GM10266 (cell line): ENCODE measurements at regions not wholly inside any gene's neighbourhood (a gene's known extent, or its start where the extent isn't known, plus 50 kb on each side); places are given as distances from the start of the nearest gene placed in this dataset.

ENCODE experiments used
- DNase-seq: peaks from one replicate; pipeline ENCODE4 v3.0.0; 2012; ENCODE audit errors: extremely low spot score
- TF ChIP-seq, protein P1 (sequence below): IDR thresholded peaks from 2 replicates; pipeline ENCODE4 v1.5.1; 2012; ENCODE audit warnings: mild to moderate bottlenecking, low read depth; ENCODE audit not compliant: control insufficient read depth, insufficient read depth; ENCODE audit errors: missing control alignments

- no peak for DNase-seq
- TF ChIP-seq, protein P1, sequence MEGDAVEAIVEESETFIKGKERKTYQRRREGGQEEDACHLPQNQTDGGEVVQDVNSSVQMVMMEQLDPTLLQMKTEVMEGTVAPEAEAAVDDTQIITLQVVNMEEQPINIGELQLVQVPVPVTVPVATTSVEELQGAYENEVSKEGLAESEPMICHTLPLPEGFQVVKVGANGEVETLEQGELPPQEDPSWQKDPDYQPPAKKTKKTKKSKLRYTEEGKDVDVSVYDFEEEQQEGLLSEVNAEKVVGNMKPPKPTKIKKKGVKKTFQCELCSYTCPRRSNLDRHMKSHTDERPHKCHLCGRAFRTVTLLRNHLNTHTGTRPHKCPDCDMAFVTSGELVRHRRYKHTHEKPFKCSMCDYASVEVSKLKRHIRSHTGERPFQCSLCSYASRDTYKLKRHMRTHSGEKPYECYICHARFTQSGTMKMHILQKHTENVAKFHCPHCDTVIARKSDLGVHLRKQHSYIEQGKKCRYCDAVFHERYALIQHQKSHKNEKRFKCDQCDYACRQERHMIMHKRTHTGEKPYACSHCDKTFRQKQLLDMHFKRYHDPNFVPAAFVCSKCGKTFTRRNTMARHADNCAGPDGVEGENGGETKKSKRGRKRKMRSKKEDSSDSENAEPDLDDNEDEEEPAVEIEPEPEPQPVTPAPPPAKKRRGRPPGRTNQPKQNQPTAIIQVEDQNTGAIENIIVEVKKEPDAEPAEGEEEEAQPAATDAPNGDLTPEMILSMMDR: no peak
These were observed 112.4 kb upstream of the DDX18 start for GRCh38 chr2:117702098-117702497.

- TF ChIP-seq, protein P1: no peak
- no peak for DNase-seq
These were observed 110.6 kb upstream of the DDX18 start for GRCh38 chr2:117703858-117704257.

- TF ChIP-seq, protein P1: no peak
- DNase-seq: no peak
These were observed 109.7 kb upstream of the DDX18 start for GRCh38 chr2:117704818-117705217.

DNA sequence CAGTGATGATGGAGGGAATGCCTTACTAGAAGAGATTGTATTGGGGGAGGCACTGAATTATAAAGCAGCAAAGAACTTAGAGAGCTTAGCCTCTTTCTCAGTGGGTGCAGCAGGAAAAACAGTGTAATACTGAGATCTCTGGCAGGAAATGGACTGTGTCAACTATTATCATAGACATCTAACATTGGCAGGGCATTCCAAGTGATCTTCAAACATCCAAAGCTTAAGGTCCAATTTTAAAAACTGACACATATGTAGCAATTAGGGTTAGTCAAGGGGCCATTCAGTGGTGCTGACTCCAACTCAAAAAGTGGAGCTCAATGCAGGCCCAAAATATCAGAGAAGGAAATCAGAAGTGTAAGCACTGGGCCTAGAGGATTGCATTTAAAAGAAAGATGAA is 106.6 kb upstream of the DDX18 start:
- TF ChIP-seq, protein P1: no peak
- no peak for DNase-seq

GRCh38 chr2:117712684-117713083 is 101.8 kb upstream of the DDX18 start:
- DNase-seq: no peak
- TF ChIP-seq, protein P1: no peak

- TF ChIP-seq, protein P1: no peak
- DNase-seq: no peak
These were observed 100.4 kb upstream of the DDX18 start for GRCh38 chr2:117714110-117714509.

GRCh38 chr2:117714745-117715417 is 99.6 kb upstream of the DDX18 start:
- TF ChIP-seq, protein P1: no peak

More at GRCh38 chr2:117714745-117715417, 99.6 kb upstream of the DDX18 start:
- no peak for DNase-seq
